Astrocyte (in vitro differentiated cells and primary cell): ENCODE measurements at regions not wholly inside any gene's neighbourhood (a gene's known extent, or its start where the extent isn't known, plus 50 kb on each side); places are given as distances from the start of the nearest gene placed in this dataset.

Experiments
- DNase-seq: peaks from one replicate; pipeline ENCODE4 v3.0.0-alpha.2; 2010; ENCODE audit warnings: low read depth
- FAIRE-seq: peaks from 2 replicates; lab custom pipeline; 2011; peaks lifted over from hg19 to GRCh38; lab: Jason Lieb, UNC
- H2AFZ ChIP-seq: 2 replicates; pipeline ENCODE4 v1.6.0; 2012; ENCODE audit warnings: low read depth, low read length, inconsistent platforms
- H3K27ac ChIP-seq: 2 replicates; pipeline ENCODE4 v1.5.1; 2011; ENCODE audit warnings: low read depth, low read length, inconsistent platforms
- H3K27me3 ChIP-seq: 2 replicates; pipeline ENCODE4 v1.6.0; 2011; ENCODE audit warnings: low read length, inconsistent platforms; ENCODE audit not compliant: insufficient read depth
- H3K36me3 ChIP-seq: 2 replicates; pipeline ENCODE4 v1.5.1; 2011; ENCODE audit warnings: low read length, inconsistent platforms; ENCODE audit not compliant: insufficient read depth
- H3K4me1 ChIP-seq: 2 replicates; pipeline ENCODE4 v1.5.1; 2011; ENCODE audit warnings: low read length, inconsistent platforms; ENCODE audit not compliant: insufficient read depth
- H3K4me2 ChIP-seq: 2 replicates; pipeline ENCODE4 v1.6.0; 2012; ENCODE audit warnings: low read length, inconsistent platforms
- H3K4me3 ChIP-seq: 2 replicates; pipeline ENCODE4 v1.5.1; 2011; ENCODE audit warnings: low read depth, mild to moderate bottlenecking, low read length, inconsistent platforms; ENCODE audit not compliant: insufficient read depth
- H3K79me2 ChIP-seq: 2 replicates; pipeline ENCODE4 v1.6.0; 2012; ENCODE audit warnings: mild to moderate bottlenecking, low read length, inconsistent platforms; ENCODE audit not compliant: insufficient read depth
- H3K9ac ChIP-seq: 2 replicates; pipeline ENCODE4 v1.6.0; 2012; ENCODE audit warnings: mild to moderate bottlenecking, low read length, inconsistent platforms
- H3K9me3 ChIP-seq: 2 replicates; pipeline ENCODE4 v1.5.1; 2012; ENCODE audit warnings: low read depth, mild to moderate bottlenecking, low read length, inconsistent platforms; ENCODE audit not compliant: insufficient read depth
- H4K20me1 ChIP-seq: 2 replicates; pipeline ENCODE4 v1.6.0; 2012; ENCODE audit warnings: low read length, inconsistent platforms; ENCODE audit not compliant: insufficient read depth
- H3K27ac Mint-ChIP-seq: one replicate; pipeline ENCODE4 v1.8.0; 2021; ENCODE audit warnings: mild to moderate bottlenecking, mixed read lengths; ENCODE audit not compliant: unreplicated experiment
- H3K27me3 Mint-ChIP-seq: one replicate; pipeline ENCODE4 v1.8.0; 2021; ENCODE audit warnings: low read depth, mixed read lengths; ENCODE audit not compliant: unreplicated experiment
- H3K36me3 Mint-ChIP-seq: one replicate; pipeline ENCODE4 v1.8.0; 2021; ENCODE audit warnings: low read depth, mixed read lengths; ENCODE audit not compliant: unreplicated experiment
- H3K4me1 Mint-ChIP-seq: one replicate; pipeline ENCODE4 v1.8.0; 2021; ENCODE audit warnings: low read depth, mixed read lengths; ENCODE audit not compliant: unreplicated experiment
- H3K4me3 Mint-ChIP-seq: one replicate; pipeline ENCODE4 v1.8.0; 2021; ENCODE audit warnings: mild to moderate bottlenecking, moderate library complexity, mixed read lengths; ENCODE audit not compliant: unreplicated experiment
- H3K9me3 Mint-ChIP-seq: one replicate; pipeline ENCODE4 v1.8.0; 2021; ENCODE audit warnings: mild to moderate bottlenecking, mixed read lengths; ENCODE audit not compliant: unreplicated experiment
- EZH2 ChIP-seq: IDR thresholded peaks from 2 replicates; pipeline ENCODE4 v1.6.1; 2012; ENCODE audit warnings: mild to moderate bottlenecking, low read length, inconsistent platforms; ENCODE audit not compliant: insufficient read depth
- TF ChIP-seq, protein P1 (sequence below): IDR thresholded peaks from 2 replicates; pipeline ENCODE4 v1.5.1; 2011; ENCODE audit warnings: low read depth, mild to moderate bottlenecking, inconsistent platforms, low read length, moderate library complexity; ENCODE audit not compliant: insufficient read depth

DNA sequence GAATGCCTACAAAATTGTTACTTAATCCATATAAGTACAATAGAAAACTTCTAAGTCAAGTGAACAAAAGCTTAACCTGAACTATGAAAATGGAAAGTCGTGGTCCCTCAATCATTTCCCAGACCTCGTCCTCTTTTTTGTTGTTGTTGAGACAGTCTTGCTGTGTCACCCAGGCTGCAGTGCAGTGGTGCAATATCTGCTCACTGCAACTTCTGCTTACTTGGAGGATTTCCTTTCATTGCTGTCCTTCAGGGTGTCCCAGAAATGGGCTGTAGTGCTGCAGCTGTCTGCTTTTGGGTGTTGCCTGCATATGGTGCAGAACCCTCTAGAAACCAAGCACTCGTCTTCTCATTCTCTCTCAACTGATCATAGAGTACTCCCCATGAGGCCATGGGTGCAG is 75.0 kb upstream of the IL2 start:
- no peak overlapping the region for H3K9ac ChIP-seq
- H3K4me1 ChIP-seq, result no peaks in the 10 kb centered on the region
- H3K9me3 Mint-ChIP-seq, result peaks cover 5% of the 10 kb centered on the region
- no peaks in the 10 kb centered on the region for H3K36me3 Mint-ChIP-seq
- H3K27me3 ChIP-seq, result no peaks in the 10 kb centered on the region
- no peak overlapping the region for H3K27ac ChIP-seq
- TF ChIP-seq EZH2, result no peak
- TF ChIP-seq, protein P1, sequence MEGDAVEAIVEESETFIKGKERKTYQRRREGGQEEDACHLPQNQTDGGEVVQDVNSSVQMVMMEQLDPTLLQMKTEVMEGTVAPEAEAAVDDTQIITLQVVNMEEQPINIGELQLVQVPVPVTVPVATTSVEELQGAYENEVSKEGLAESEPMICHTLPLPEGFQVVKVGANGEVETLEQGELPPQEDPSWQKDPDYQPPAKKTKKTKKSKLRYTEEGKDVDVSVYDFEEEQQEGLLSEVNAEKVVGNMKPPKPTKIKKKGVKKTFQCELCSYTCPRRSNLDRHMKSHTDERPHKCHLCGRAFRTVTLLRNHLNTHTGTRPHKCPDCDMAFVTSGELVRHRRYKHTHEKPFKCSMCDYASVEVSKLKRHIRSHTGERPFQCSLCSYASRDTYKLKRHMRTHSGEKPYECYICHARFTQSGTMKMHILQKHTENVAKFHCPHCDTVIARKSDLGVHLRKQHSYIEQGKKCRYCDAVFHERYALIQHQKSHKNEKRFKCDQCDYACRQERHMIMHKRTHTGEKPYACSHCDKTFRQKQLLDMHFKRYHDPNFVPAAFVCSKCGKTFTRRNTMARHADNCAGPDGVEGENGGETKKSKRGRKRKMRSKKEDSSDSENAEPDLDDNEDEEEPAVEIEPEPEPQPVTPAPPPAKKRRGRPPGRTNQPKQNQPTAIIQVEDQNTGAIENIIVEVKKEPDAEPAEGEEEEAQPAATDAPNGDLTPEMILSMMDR, result no peak
- H3K4me3 Mint-ChIP-seq, result no peak overlapping the region
- no peak overlapping the region for H3K27ac Mint-ChIP-seq
- no peak overlapping the region for H3K4me3 ChIP-seq
- no peaks in the 10 kb centered on the region for H4K20me1 ChIP-seq
- DNase-seq (no peak), FAIRE-seq (no peak)
- no peaks in the 10 kb centered on the region for H3K9me3 ChIP-seq
- H3K4me2 ChIP-seq, result no peak overlapping the region
- H3K27me3 Mint-ChIP-seq, result no peaks in the 10 kb centered on the region
- H3K4me1 Mint-ChIP-seq, result peaks cover 8% of the 10 kb centered on the region
- no peaks in the 10 kb centered on the region for H3K36me3 ChIP-seq
- no peaks in the 10 kb centered on the region for H3K79me2 ChIP-seq
- no peak overlapping the region for H2AFZ ChIP-seq

DNA sequence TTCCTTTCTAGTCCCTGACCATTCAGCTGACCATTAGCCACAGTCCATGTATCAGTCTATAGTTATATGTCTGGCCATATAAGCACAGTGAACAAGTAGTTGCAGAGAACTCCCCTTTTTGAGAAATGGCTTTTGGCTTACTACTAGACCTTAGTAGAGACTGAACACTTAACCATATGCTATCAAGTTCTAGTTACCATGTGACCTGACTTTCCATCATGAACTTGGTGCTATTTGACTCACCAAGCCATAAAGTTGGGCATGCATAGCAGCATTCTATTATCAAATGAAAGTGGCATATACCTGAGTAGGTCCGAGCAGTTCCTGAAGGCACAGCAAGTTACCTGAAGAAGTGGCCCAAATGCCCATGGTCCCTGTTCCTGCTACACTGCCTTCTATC is 74.5 kb upstream of the IL2 start:
- no peak for DNase-seq

DNA sequence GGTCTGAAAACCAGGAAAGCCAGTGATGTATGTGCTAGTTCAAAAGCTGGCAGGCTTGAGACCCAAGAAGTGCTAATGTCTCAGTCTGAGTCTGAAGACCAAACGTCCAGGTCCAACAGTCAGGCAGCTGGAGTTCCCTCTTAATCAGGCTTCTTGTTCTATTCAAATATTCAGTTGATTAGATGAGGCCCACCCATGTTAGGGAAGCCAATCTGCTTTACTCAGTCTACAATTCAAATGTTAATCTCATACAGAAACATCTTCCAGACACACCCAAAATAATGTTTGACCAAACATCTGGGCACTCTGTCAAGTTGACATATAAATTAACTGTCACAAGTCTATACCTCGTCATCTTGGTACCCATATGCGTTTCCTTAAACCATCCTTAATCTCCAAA is 72.4 kb upstream of the IL2 start:
- no peaks in the 10 kb centered on the region for H3K36me3 ChIP-seq
- H3K4me3 ChIP-seq, result no peak overlapping the region
- DNase-seq, result no peak
- no peak overlapping the region for H3K27ac ChIP-seq
- H4K20me1 ChIP-seq, result no peaks in the 10 kb centered on the region
- H3K9ac ChIP-seq, result no peak overlapping the region
- TF ChIP-seq, protein P1, result no peak
- H3K9me3 ChIP-seq, result no peaks in the 10 kb centered on the region
- Mint-ChIP-seq H3K4me3 (no peak overlapping the region), H3K27ac (no peak overlapping the region), H3K36me3 (no peaks in the 10 kb centered on the region), H3K4me1 (peaks cover 7% of the 10 kb centered on the region), H3K27me3 (no peaks in the 10 kb centered on the region), H3K9me3 (peaks cover 6% of the 10 kb centered on the region)
- H3K4me1 ChIP-seq, result no peaks in the 10 kb centered on the region
- H3K27me3 ChIP-seq, result no peaks in the 10 kb centered on the region
- no peaks in the 10 kb centered on the region for H3K79me2 ChIP-seq
- H3K4me2 ChIP-seq, result no peak overlapping the region
- no peak for FAIRE-seq
- no peak overlapping the region for H2AFZ ChIP-seq

More for the DNA sequence above, 74.5 kb upstream of the IL2 start:
- no peaks in the 10 kb centered on the region for H4K20me1 ChIP-seq
- no peak overlapping the region for H3K9ac ChIP-seq
- no peak overlapping the region for H3K4me3 ChIP-seq
- peaks cover 5% of the 10 kb centered on the region for H3K9me3 Mint-ChIP-seq
- H3K9me3 ChIP-seq, result no peaks in the 10 kb centered on the region
- H3K4me3 Mint-ChIP-seq, result no peak overlapping the region
- no peaks in the 10 kb centered on the region for H3K36me3 Mint-ChIP-seq
- no peaks in the 10 kb centered on the region for H3K36me3 ChIP-seq
- H3K27me3 Mint-ChIP-seq, result no peaks in the 10 kb centered on the region
- H3K27me3 ChIP-seq, result no peaks in the 10 kb centered on the region
- H3K4me1 ChIP-seq, result no peaks in the 10 kb centered on the region
- no peak overlapping the region for H3K4me2 ChIP-seq
- H3K27ac Mint-ChIP-seq, result no peak overlapping the region
- no peaks in the 10 kb centered on the region for H3K79me2 ChIP-seq
- no peak overlapping the region for H3K27ac ChIP-seq
- TF ChIP-seq, protein P1, result no peak
- TF ChIP-seq EZH2, result no peak
- H3K4me1 Mint-ChIP-seq, result peaks cover 8% of the 10 kb centered on the region
- FAIRE-seq, result no peak
- H2AFZ ChIP-seq, result no peak overlapping the region
